ENCODE measurements at regions not wholly inside any gene's neighbourhood (a gene's known extent, or its start where the extent isn't known, plus 50 kb on each side); places are given as distances from the start of the nearest gene placed in this dataset.
"Not testable (repeated sequence)": the region's sequence is repeated elsewhere in the genome, so short reads cannot be mapped to it uniquely, and the experiment has no call there.

GRCh38 chr15:67935244-67935643 is 95.4 kb upstream of the RNU6-1 start:
- TF ChIP-seq, protein P1, sequence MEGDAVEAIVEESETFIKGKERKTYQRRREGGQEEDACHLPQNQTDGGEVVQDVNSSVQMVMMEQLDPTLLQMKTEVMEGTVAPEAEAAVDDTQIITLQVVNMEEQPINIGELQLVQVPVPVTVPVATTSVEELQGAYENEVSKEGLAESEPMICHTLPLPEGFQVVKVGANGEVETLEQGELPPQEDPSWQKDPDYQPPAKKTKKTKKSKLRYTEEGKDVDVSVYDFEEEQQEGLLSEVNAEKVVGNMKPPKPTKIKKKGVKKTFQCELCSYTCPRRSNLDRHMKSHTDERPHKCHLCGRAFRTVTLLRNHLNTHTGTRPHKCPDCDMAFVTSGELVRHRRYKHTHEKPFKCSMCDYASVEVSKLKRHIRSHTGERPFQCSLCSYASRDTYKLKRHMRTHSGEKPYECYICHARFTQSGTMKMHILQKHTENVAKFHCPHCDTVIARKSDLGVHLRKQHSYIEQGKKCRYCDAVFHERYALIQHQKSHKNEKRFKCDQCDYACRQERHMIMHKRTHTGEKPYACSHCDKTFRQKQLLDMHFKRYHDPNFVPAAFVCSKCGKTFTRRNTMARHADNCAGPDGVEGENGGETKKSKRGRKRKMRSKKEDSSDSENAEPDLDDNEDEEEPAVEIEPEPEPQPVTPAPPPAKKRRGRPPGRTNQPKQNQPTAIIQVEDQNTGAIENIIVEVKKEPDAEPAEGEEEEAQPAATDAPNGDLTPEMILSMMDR (IDR thresholded peaks at IDR 0.05; ENCODE audit: borderline replicate concordance, extremely low read depth, insufficient read depth): no peak
- Histone ChIP-seq H3K4me1 (ENCODE audit: control insufficient read depth in 2 of 3, insufficient read depth in 2 of 3, low read depth in 1 of 3, low read length in 3 of 3) (no peaks in the 10 kb centered on the region), H3K4me3 (ENCODE audit: low read length in 3 of 3) (no peak overlapping the region), H3K27me3 (ENCODE audit: control insufficient read depth, insufficient read depth, low read length) (no peaks in the 10 kb centered on the region), H3K9me3 (ENCODE audit: control insufficient read depth in 2 of 3, insufficient read depth in 1 of 3, low read length in 3 of 3) (no peaks in the 10 kb centered on the region), H3K9ac (ENCODE audit: low read length in 3 of 3) (no peak overlapping the region), H3K36me3 (ENCODE audit: control insufficient read depth in 2 of 3, insufficient read depth in 3 of 3, low read length in 3 of 3) (no peaks in the 10 kb centered on the region), H3K27ac (ENCODE audit: low read depth in 2 of 2, low read length in 2 of 2) (no peak overlapping the region)
- DNase-seq (no peak), FAIRE-seq (no peak)
- intact Hi-C loops (cut with DNase I): no loop called here

- Histone ChIP-seq H3K9ac (ENCODE audit: low read length in 3 of 3) (no peak overlapping the region), H3K4me1 (ENCODE audit: control insufficient read depth in 2 of 3, insufficient read depth in 2 of 3, low read depth in 1 of 3, low read length in 3 of 3) (no peaks in the 10 kb centered on the region), H3K27me3 (ENCODE audit: control insufficient read depth, insufficient read depth, low read length) (no peaks in the 10 kb centered on the region), H3K9me3 (ENCODE audit: control insufficient read depth in 2 of 3, insufficient read depth in 1 of 3, low read length in 3 of 3) (no peaks in the 10 kb centered on the region), H3K27ac (ENCODE audit: low read depth in 2 of 2, low read length in 2 of 2) (no peak overlapping the region), H3K36me3 (ENCODE audit: control insufficient read depth in 2 of 3, insufficient read depth in 3 of 3, low read length in 3 of 3) (no peaks in the 10 kb centered on the region), H3K4me3 (ENCODE audit: low read length in 3 of 3) (no peak overlapping the region)
- FAIRE-seq (no peak), DNase-seq (no peak)
- TF ChIP-seq, protein P1 (IDR thresholded peaks at IDR 0.05; ENCODE audit: borderline replicate concordance, extremely low read depth, insufficient read depth): no peak
- intact Hi-C loops (cut with DNase I): no loop called here
Observed at GRCh38 chr15:67936258-67936657, 96.4 kb upstream of the RNU6-1 start.

DNA sequence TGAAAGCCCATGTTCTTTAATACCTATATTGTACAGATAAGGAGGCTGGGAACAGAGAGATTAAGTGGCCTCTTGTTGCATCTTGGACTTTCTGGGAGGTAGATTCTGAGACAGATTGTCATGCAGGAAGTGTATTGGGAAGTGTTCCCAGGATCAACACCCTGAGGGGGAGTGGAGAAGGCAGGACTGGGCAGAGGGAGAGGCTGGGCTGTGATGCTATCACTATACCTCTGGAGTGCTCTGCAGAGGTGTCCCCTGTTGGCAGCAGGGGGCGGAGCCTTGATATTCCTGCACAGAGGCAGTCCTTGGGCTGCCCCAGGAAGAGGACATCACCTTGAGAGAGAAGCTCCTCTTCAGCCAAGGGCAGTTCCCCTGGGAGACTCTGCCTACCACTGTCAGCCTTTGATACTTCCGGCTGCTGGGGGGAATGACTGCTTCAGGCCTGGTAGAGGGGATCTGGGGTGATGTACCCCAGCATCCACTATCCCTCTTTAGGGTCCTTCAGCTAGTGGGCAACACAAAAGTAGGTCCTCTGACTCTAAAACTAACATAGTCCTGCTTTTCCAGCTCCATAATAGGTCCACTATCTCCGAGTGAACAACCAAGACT is 97.4 kb upstream of the RNU6-1 start:
- DNase-seq (no peak), FAIRE-seq (no peak)
- no peaks in the 10 kb centered on the region for H3K27me3 ChIP-seq (ENCODE audit: control insufficient read depth, insufficient read depth, low read length)
- TF ChIP-seq, protein P1 (IDR thresholded peaks at IDR 0.05; ENCODE audit: borderline replicate concordance, extremely low read depth, insufficient read depth): no peak
- H3K4me3 ChIP-seq (ENCODE audit: low read length in 3 of 3): no peak overlapping the region
- no peak overlapping the region for H3K9ac ChIP-seq (ENCODE audit: low read length in 3 of 3)
- no peaks in the 10 kb centered on the region for H3K9me3 ChIP-seq (ENCODE audit: control insufficient read depth in 2 of 3, insufficient read depth in 1 of 3, low read length in 3 of 3)
- H3K4me1 ChIP-seq (ENCODE audit: control insufficient read depth in 2 of 3, insufficient read depth in 2 of 3, low read depth in 1 of 3, low read length in 3 of 3): no peaks in the 10 kb centered on the region
- intact Hi-C loops (cut with DNase I): no loop called here
- no peaks in the 10 kb centered on the region for H3K36me3 ChIP-seq (ENCODE audit: control insufficient read depth in 2 of 3, insufficient read depth in 3 of 3, low read length in 3 of 3)
- H3K27ac ChIP-seq (ENCODE audit: low read depth in 2 of 2, low read length in 2 of 2): no peak overlapping the region

GRCh38 chr15:67939179-67939578 is 99.3 kb upstream of the RNU6-1 start:
- H3K4me3 ChIP-seq (ENCODE audit: low read length in 3 of 3); H3K27me3 ChIP-seq (ENCODE audit: control insufficient read depth, insufficient read depth, low read length); H3K9ac ChIP-seq (ENCODE audit: low read length in 3 of 3); H3K4me1 ChIP-seq (ENCODE audit: control insufficient read depth in 2 of 3, insufficient read depth in 2 of 3, low read depth in 1 of 3, low read length in 3 of 3); H3K27ac ChIP-seq (ENCODE audit: low read depth in 2 of 2, low read length in 2 of 2); FAIRE-seq; intact Hi-C loops (cut with DNase I); H3K9me3 ChIP-seq (ENCODE audit: control insufficient read depth in 2 of 3, insufficient read depth in 1 of 3, low read length in 3 of 3); H3K36me3 ChIP-seq (ENCODE audit: control insufficient read depth in 2 of 3, insufficient read depth in 3 of 3, low read length in 3 of 3); DNase-seq: not testable (repeated sequence)

DNA sequence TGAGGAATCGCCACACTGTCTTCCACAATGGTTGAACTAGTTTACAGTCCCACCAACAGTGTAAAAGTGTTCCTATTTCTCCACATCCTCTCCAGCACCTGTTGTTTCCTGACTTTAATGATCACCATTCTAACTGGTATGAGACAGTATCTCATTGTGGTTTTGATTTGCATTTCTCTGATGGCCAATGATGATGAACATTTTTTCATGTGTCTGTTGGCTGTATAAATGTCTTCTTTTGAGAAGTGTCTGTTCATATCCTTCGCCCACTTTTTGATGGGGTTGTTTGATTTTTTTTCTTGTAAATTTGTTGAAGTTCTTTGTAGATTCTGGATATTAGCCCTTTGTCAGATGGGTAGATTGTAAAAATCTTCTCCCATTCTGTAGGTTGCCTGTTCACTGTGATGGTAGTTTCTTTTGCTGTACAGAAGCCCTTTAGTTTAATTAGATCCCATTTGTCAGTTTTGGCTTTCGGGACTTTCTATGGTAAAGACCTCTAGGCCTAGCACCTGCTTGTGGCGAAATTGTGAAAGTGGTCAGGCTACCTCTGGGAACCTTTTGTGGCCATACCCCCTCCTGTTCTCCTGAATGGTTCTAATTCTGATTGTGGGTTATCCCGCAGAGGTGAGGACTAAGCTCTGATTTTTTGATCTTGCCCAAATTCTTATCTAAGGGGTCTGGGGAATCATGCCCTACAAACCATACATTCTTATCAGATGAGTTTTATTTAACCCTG is 99.9 kb upstream of the RNU6-1 start:
- FAIRE-seq; H3K27ac ChIP-seq (ENCODE audit: low read depth in 2 of 2, low read length in 2 of 2); DNase-seq; H3K4me1 ChIP-seq (ENCODE audit: control insufficient read depth in 2 of 3, insufficient read depth in 2 of 3, low read depth in 1 of 3, low read length in 3 of 3); H3K9ac ChIP-seq (ENCODE audit: low read length in 3 of 3); H3K27me3 ChIP-seq (ENCODE audit: control insufficient read depth, insufficient read depth, low read length); H3K36me3 ChIP-seq (ENCODE audit: control insufficient read depth in 2 of 3, insufficient read depth in 3 of 3, low read length in 3 of 3); H3K4me3 ChIP-seq (ENCODE audit: low read length in 3 of 3); intact Hi-C loops (cut with DNase I); H3K9me3 ChIP-seq (ENCODE audit: control insufficient read depth in 2 of 3, insufficient read depth in 1 of 3, low read length in 3 of 3): not testable (repeated sequence)
